HCT116 (cell line): ENCODE measurements at regions not wholly inside any gene's neighbourhood (a gene's known extent, or its start where the extent isn't known, plus 50 kb on each side); places are given as distances from the start of the nearest gene placed in this dataset.

Source experiments
- ATAC-seq: fragments of 200-7000 bp; cut with Tn5 transposase; 2 replicates; pipeline ENCODE4 v1.9.1; 2020; ENCODE audit warnings: mild to moderate bottlenecking, moderate library complexity
- BruUV-seq: library from RNA; stranded (reverse); fragments of 400-500 nt; replicated peaks from 2 replicates; lab custom pipeline; 2021; lab: Mats Ljungman, UMichigan
- CTCF ChIA-PET: fragments of 300-600 bp; sonication (Branson Sonifier 250); formaldehyde crosslinking; loops from one replicate; lab custom pipeline; 2021; ENCODE audit warnings: antibody characterized with exemption; lab: Charles Lee
- POLR2A ChIA-PET: fragments of 300-600, 350-600 bp; sonication (Branson Sonifier 250); formaldehyde crosslinking; loops from one replicate; lab custom pipeline; 2021; ENCODE audit warnings: antibody characterized with exemption; lab: Charles Lee
- RAD21 ChIA-PET, 2 experiments: fragments of 300-600 bp; sonication (Branson Sonifier 250); formaldehyde crosslinking; loops; one replicate each; lab custom pipeline; 2023; ENCODE audit warnings: low total read pairs in 2 of 2; ENCODE audit not compliant: uncharacterized antibody in 2 of 2, unreplicated experiment in 2 of 2, low non-redundant PET in 1 of 2; lab: Charles Lee
- DNase-seq: peaks from one replicate; pipeline ENCODE4 v3.0.0-alpha.2; 2010; ENCODE audit warnings: low read depth, low spot score
- H2AFZ ChIP-seq: fragments of 200-600 bp; shearing (Covaris generic), sonication (generic); 2 replicates; pipeline ENCODE4 v1.6.1; 2017; ENCODE audit warnings: low read depth, mixed run types, mixed read lengths, antibody characterized with exemption, low read length; ENCODE audit not compliant: poor library complexity, severe bottlenecking
- H3K27ac ChIP-seq: 2 replicates; pipeline ENCODE4 v1.5.1; 2012; ENCODE audit warnings: low read depth, low read length
- H3K27me3 ChIP-seq: fragments of 200-600 bp; sonication (generic); 2 replicates; pipeline ENCODE4 v1.6.1; 2016; ENCODE audit warnings: mixed run types, low read length, mixed read lengths; ENCODE audit not compliant: insufficient read depth
- H3K36me3 ChIP-seq, 2 experiments: fragments of 200-500 bp in 1 of 2; fragments of 200-600 bp in 1 of 2; sonication (Bioruptor generic) in 1 of 2; sonication (generic) in 1 of 2; 2 replicates each; pipeline versions ENCODE4 v1.5.1 to v1.6.1; 2014 to 2016; ENCODE audit warnings: low read length in 2 of 2, inconsistent platforms in 1 of 2, mixed read lengths in 1 of 2, mixed run types in 1 of 2; ENCODE audit not compliant: insufficient read depth in 2 of 2, control insufficient read depth in 1 of 2
- H3K4me1 ChIP-seq, 2 experiments: fragments of 200-600 bp in 1 of 2; sonication (generic) in 1 of 2; 2 replicates each; pipeline versions ENCODE4 v1.5.1 to v1.6.1; 2012 to 2017; ENCODE audit warnings: low read length in 2 of 2, inconsistent platforms in 1 of 2, mild to moderate bottlenecking in 1 of 2, mixed read lengths in 1 of 2, mixed run types in 1 of 2, moderate library complexity in 1 of 2; ENCODE audit not compliant: insufficient read depth in 2 of 2, control insufficient read depth in 1 of 2
- H3K4me2 ChIP-seq: fragments of 200-600 bp; sonication (generic); 2 replicates; pipeline ENCODE4 v1.6.1; 2017; ENCODE audit warnings: mixed run types, low read length, mixed read lengths
- H3K4me3 ChIP-seq, 2 experiments: fragments of 200-600 bp in 1 of 2; sonication (generic) in 1 of 2; replicated peaks in 1 of 2; 2 replicates each; pipeline ENCODE4 v1.5.1; 2011 to 2016; ENCODE audit warnings: low read length in 2 of 2, control low read depth in 1 of 2, low read depth in 1 of 2, mild to moderate bottlenecking in 1 of 2, mixed read lengths in 1 of 2, mixed run types in 1 of 2
- H3K79me2 ChIP-seq: fragments of 200-600 bp; sonication (generic); 2 replicates; pipeline ENCODE4 v1.6.1; 2017; ENCODE audit warnings: mild to moderate bottlenecking, mixed run types, low read length, moderate library complexity, mixed read lengths; ENCODE audit not compliant: insufficient read depth
- H3K9ac ChIP-seq: fragments of 200-600 bp; sonication (generic); 2 replicates; pipeline ENCODE4 v1.6.1; 2016; ENCODE audit warnings: low read length, mixed read lengths
- H3K9me2 ChIP-seq: fragments of 200-600 bp; sonication (generic), shearing (Covaris generic); 2 replicates; pipeline ENCODE4 v1.6.1; 2017; ENCODE audit warnings: mixed run types, mild to moderate bottlenecking, moderate library complexity; ENCODE audit not compliant: insufficient read depth
- H3K9me3 ChIP-seq, 2 experiments: fragments of 200-500 bp in 1 of 2; fragments of 200-600 bp in 1 of 2; sonication (Bioruptor generic) in 1 of 2; sonication (generic) in 1 of 2; 2 replicates each; pipeline ENCODE4 v1.6.1; 2014 to 2017; ENCODE audit warnings: low read length in 2 of 2, mixed read lengths in 2 of 2, inconsistent platforms in 1 of 2, low read depth in 1 of 2, mild to moderate bottlenecking in 1 of 2, mixed run types in 1 of 2, moderate library complexity in 1 of 2; ENCODE audit not compliant: control insufficient read depth in 1 of 2, insufficient read depth in 1 of 2
- H4K20me1 ChIP-seq: fragments of 200-600 bp; sonication (generic), shearing (Covaris generic); 2 replicates; pipeline ENCODE4 v1.6.1; 2017; ENCODE audit warnings: mixed run types, mild to moderate bottlenecking, moderate library complexity; ENCODE audit not compliant: insufficient read depth
- CBX3 ChIP-seq: IDR thresholded peaks from 2 replicates; pipeline ENCODE4 v1.6.1; 2012; ENCODE audit warnings: low read depth
- CEBPB ChIP-seq: IDR thresholded peaks from 2 replicates; pipeline ENCODE4 v1.6.1; 2012; ENCODE audit warnings: low read depth
- CTCF ChIP-seq, 3 experiments: fragments of 200-600 bp in 1 of 3; sonication (generic) in 1 of 3; IDR thresholded peaks in 2 of 3; conservative IDR thresholded peaks in 1 of 3; 2 replicates each; pipeline ENCODE4 v1.5.1; 2012 to 2017; ENCODE audit warnings: low read depth in 2 of 3, low read length in 2 of 3, antibody characterized with exemption in 1 of 3, borderline replicate concordance in 1 of 3, control low read depth in 1 of 3, mild to moderate bottlenecking in 1 of 3, mixed read lengths in 1 of 3, mixed run types in 1 of 3, moderate library complexity in 1 of 3; ENCODE audit not compliant: insufficient read depth in 1 of 3
- EGR1 ChIP-seq: IDR thresholded peaks from 2 replicates; pipeline ENCODE4 v1.6.1; 2012; ENCODE audit warnings: low read depth
- ELF1 ChIP-seq: IDR thresholded peaks from 2 replicates; pipeline ENCODE4 v1.6.1; 2012; ENCODE audit warnings: low read depth, borderline replicate concordance
- EZH2 ChIP-seq: fragments of 200-600 bp; sonication (generic); IDR thresholded peaks from 2 replicates; pipeline ENCODE4 v1.6.1; 2017; ENCODE audit warnings: antibody characterized with exemption, mixed run types
- EZH2phosphoT487 ChIP-seq: fragments of 200-600 bp; IDR thresholded peaks from 2 replicates; pipeline ENCODE4 v1.6.1; 2018; ENCODE audit warnings: antibody characterized with exemption, borderline replicate concordance
- FOSL1 ChIP-seq: IDR thresholded peaks from 2 replicates; pipeline ENCODE4 v1.6.1; 2012; ENCODE audit warnings: low read depth
- JUND ChIP-seq: IDR thresholded peaks from 2 replicates; pipeline ENCODE4 v1.6.1; 2012
- POLR2A ChIP-seq: IDR thresholded peaks from 2 replicates; pipeline ENCODE4 v1.7.0; 2011; ENCODE audit warnings: borderline replicate concordance; ENCODE audit not compliant: insufficient read depth, insufficient read length; ENCODE audit errors: extremely low read depth
- RAD21 ChIP-seq: IDR thresholded peaks from 2 replicates; pipeline ENCODE4 v1.6.1; 2012; ENCODE audit warnings: low read depth, mild to moderate bottlenecking
- REST ChIP-seq: IDR thresholded peaks from 2 replicates; pipeline ENCODE4 v1.6.1; 2012; ENCODE audit warnings: low read depth
- SIN3A ChIP-seq: IDR thresholded peaks from 2 replicates; pipeline ENCODE4 v1.6.1; 2012; ENCODE audit warnings: low read depth
- YY1 ChIP-seq: IDR thresholded peaks from 2 replicates; pipeline ENCODE4 v1.6.1; 2011; ENCODE audit warnings: low read length, low read depth, moderate library complexity, mild to moderate bottlenecking; ENCODE audit not compliant: insufficient replicate concordance; ENCODE audit errors: extremely low read depth
- ZFX ChIP-seq: fragments of 450-650 bp; IDR thresholded peaks from 2 replicates; pipeline ENCODE4 v1.6.1; 2017
- ZNF274 ChIP-seq: fragments of 200-500 bp; sonication (Bioruptor generic); IDR thresholded peaks from 2 replicates; pipeline ENCODE4 v1.6.1; 2014; ENCODE audit warnings: mild to moderate bottlenecking, low read depth, low read length, inconsistent platforms
- intact Hi-C: fragments of 100-400 bp; cut with micrococcal nuclease; formaldehyde crosslinking; loops from 2 replicates; pipeline ENCODE4 v1.10.0; 2022
- TF ChIP-seq, protein P1 (sequence below): IDR thresholded peaks from 2 replicates; pipeline ENCODE4 v1.6.1; 2012
- TF ChIP-seq, protein P2 (sequence below): IDR thresholded peaks from 2 replicates; pipeline ENCODE4 v1.6.1; 2012
- TF ChIP-seq, protein P3 (sequence below): IDR thresholded peaks from 2 replicates; pipeline ENCODE4 v1.6.1; 2011; ENCODE audit warnings: mild to moderate bottlenecking, low read length, moderate library complexity; ENCODE audit not compliant: insufficient replicate concordance; ENCODE audit errors: extremely low read depth

- intact Hi-C loops, result no loop called here
- POLR2A ChIA-PET, result no interaction called here
- Histone ChIP-seq H3K4me2 (no peak overlapping the region), H3K9ac (no peak overlapping the region), H3K9me2 (no peaks in the 10 kb centered on the region), H3K36me3 (no peaks in the 10 kb centered on the region), H2AFZ (no peak overlapping the region), H4K20me1 (no peaks in the 10 kb centered on the region), H3K4me1 (no peaks in the 10 kb centered on the region), H3K9me3 (peaks cover 0 to 11% of the 10 kb centered on the region in 2 experiments; a peak in 2 of 4 replicates), H3K27me3 (no peaks in the 10 kb centered on the region), H3K27ac (no peak overlapping the region), H3K4me3 (no peak overlapping the region), H3K79me2 (no peaks in the 10 kb centered on the region)
- no peak for TF ChIP-seq FOSL1
- TF ChIP-seq EZH2, result no peak
- TF ChIP-seq ELF1, result no peak
- TF ChIP-seq ZNF274, result no peak
- TF ChIP-seq CBX3, result no peak
- TF ChIP-seq, protein P1, sequence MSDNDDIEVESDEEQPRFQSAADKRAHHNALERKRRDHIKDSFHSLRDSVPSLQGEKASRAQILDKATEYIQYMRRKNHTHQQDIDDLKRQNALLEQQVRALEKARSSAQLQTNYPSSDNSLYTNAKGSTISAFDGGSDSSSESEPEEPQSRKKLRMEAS, result no peak
- TF ChIP-seq EZH2phosphoT487, result no peak
- no peak for TF ChIP-seq ZFX
- no peak for TF ChIP-seq SIN3A
- TF ChIP-seq CTCF (IDR thresholded peaks at IDR 0.05 in 2 of 3, conservative IDR thresholded peaks at IDR 0.05 in 1 of 3; ENCODE audit: borderline replicate concordance in 1 of 3, insufficient read depth in 1 of 3, low read depth in 2 of 3, low read length in 2 of 3), result no peak
- TF ChIP-seq REST, result no peak
- TF ChIP-seq RAD21, result no peak
- TF ChIP-seq CEBPB, result no peak
- TF ChIP-seq YY1, result no peak
- TF ChIP-seq POLR2A, result no peak
- TF ChIP-seq, protein P2, sequence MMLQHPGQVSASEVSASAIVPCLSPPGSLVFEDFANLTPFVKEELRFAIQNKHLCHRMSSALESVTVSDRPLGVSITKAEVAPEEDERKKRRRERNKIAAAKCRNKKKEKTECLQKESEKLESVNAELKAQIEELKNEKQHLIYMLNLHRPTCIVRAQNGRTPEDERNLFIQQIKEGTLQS, result no peak
- TF ChIP-seq, protein P3, sequence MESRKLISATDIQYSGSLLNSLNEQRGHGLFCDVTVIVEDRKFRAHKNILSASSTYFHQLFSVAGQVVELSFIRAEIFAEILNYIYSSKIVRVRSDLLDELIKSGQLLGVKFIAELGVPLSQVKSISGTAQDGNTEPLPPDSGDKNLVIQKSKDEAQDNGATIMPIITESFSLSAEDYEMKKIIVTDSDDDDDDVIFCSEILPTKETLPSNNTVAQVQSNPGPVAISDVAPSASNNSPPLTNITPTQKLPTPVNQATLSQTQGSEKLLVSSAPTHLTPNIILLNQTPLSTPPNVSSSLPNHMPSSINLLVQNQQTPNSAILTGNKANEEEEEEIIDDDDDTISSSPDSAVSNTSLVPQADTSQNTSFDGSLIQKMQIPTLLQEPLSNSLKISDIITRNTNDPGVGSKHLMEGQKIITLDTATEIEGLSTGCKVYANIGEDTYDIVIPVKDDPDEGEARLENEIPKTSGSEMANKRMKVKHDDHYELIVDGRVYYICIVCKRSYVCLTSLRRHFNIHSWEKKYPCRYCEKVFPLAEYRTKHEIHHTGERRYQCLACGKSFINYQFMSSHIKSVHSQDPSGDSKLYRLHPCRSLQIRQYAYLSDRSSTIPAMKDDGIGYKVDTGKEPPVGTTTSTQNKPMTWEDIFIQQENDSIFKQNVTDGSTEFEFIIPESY, result no peak
- no peak for TF ChIP-seq EGR1
- TF ChIP-seq JUND, result no peak
- ATAC-seq (no peak), DNase-seq (no peak)
- RAD21 ChIA-PET, result no interaction called here
- CTCF ChIA-PET, result no interaction called here
- BruUV-seq, result no TSS peak
Observed at GRCh38 chr16:63806794-63807506, 1314.9 kb downstream of the CDH11 start.
